Breast epithelium (tissue), 4 donors: ENCODE measurements at regions not wholly inside any gene's neighbourhood (a gene's known extent, or its start where the extent isn't known, plus 50 kb on each side); places are given as distances from the start of the nearest gene placed in this dataset.
"Not testable (repeated sequence)": the region's sequence is repeated elsewhere in the genome, so short reads cannot be mapped to it uniquely, and the experiment has no call there.

Experiments
- DNase-seq, 2 donors: peaks; one replicate each; pipeline ENCODE4 v3.0.0-alpha.2; 2019; ENCODE audit warnings: low spot score in 2 of 2
- H3K27ac ChIP-seq, 2 donors: fragments of 200-600 bp; sonication (generic) in 1 of 2; one replicate each; pipeline ENCODE4 v1.5.1; 2016 to 2019; ENCODE audit warnings: mild to moderate bottlenecking in 1 of 2
- H3K27me3 ChIP-seq, 2 donors: fragments of 200-600 bp; sonication (generic) in 1 of 2; one replicate each; pipeline versions ENCODE4 v1.5.1 to v1.6.0; 2017 to 2019; ENCODE audit warnings: control low read depth in 1 of 2, mild to moderate bottlenecking in 1 of 2
- H3K36me3 ChIP-seq: fragments of 200-600 bp; one replicate; pipeline ENCODE4 v1.5.1; 2019
- H3K4me1 ChIP-seq, 2 donors: fragments of 200-600 bp; sonication (generic); one replicate each; pipeline ENCODE4 v1.5.1; 2016 to 2019; ENCODE audit warnings: control low read depth in 1 of 2
- H3K4me3 ChIP-seq, 3 donors: fragments of 200-600 bp; sonication (generic); 1 replicate in 2 of 3; 2 replicates in 1 of 3; pipeline ENCODE4 v1.5.1; 2016 to 2019; ENCODE audit warnings: mild to moderate bottlenecking in 3 of 3, moderate library complexity in 2 of 3
- H3K9me3 ChIP-seq, 2 donors: fragments of 200-600 bp; sonication (generic) in 1 of 2; one replicate each; pipeline ENCODE4 v1.5.1; 2016 to 2019; ENCODE audit warnings: control low read depth in 1 of 2
- POLR2A ChIP-seq: fragments of 450-650 bp; IDR thresholded peaks from one replicate; pipeline ENCODE4 v1.6.1; 2016; ENCODE audit warnings: antibody characterized with exemption, mild to moderate bottlenecking, moderate library complexity
- POLR2AphosphoS5 ChIP-seq, 3 donors: sonication (generic); formaldehyde crosslinking; IDR thresholded peaks; one replicate each; pipeline ENCODE4 v1.6.1; 2017; ENCODE audit warnings: antibody characterized with exemption in 3 of 3
- intact Hi-C: fragments of 100-400 bp; cut with DNase I; formaldehyde crosslinking; loops from one replicate; pipeline ENCODE4 v1.15.1; 2023; ENCODE audit warnings: low total_unique reads
- TF ChIP-seq, protein P1 (sequence below), 3 donors: fragments of 450-650 bp; IDR thresholded peaks; one replicate each; pipeline ENCODE4 v1.5.1; 2016 to 2017; ENCODE audit warnings: antibody characterized with exemption in 3 of 3, mild to moderate bottlenecking in 3 of 3, moderate library complexity in 3 of 3

DNA sequence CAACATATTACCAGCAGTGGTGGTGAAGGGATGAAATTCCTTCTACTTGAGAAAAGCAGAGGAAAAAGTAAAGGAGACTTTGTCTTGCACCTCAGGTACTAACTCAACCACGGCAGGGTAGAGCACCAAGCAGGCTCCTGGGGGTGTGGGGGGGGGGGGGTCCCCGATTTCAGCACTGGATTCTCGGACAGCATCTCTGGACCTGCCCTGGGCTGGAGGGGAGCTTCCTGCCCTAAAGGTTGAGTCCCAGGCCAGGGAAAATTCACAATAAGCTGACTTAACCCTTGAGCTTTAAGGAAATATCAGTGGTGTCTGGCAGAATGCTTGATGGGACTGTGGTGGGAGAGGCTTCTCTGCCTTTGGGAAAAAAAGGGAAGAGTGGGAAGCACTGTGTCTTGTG is 233.2 kb upstream of the CXADR start:
- intact Hi-C loops: no loop called here
- TF ChIP-seq POLR2A: no peak
- TF ChIP-seq, protein P1, sequence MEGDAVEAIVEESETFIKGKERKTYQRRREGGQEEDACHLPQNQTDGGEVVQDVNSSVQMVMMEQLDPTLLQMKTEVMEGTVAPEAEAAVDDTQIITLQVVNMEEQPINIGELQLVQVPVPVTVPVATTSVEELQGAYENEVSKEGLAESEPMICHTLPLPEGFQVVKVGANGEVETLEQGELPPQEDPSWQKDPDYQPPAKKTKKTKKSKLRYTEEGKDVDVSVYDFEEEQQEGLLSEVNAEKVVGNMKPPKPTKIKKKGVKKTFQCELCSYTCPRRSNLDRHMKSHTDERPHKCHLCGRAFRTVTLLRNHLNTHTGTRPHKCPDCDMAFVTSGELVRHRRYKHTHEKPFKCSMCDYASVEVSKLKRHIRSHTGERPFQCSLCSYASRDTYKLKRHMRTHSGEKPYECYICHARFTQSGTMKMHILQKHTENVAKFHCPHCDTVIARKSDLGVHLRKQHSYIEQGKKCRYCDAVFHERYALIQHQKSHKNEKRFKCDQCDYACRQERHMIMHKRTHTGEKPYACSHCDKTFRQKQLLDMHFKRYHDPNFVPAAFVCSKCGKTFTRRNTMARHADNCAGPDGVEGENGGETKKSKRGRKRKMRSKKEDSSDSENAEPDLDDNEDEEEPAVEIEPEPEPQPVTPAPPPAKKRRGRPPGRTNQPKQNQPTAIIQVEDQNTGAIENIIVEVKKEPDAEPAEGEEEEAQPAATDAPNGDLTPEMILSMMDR (IDR thresholded peaks at IDR 0.05): no peak
- no peak for TF ChIP-seq POLR2AphosphoS5 (IDR thresholded peaks at IDR 0.05)
- no peaks in the 10 kb centered on the region for H3K27me3 ChIP-seq
- no peak for DNase-seq
- no peak overlapping the region for H3K27ac ChIP-seq
- H3K36me3 ChIP-seq: no peaks in the 10 kb centered on the region
- no peak overlapping the region for H3K4me3 ChIP-seq
- peaks cover 7 to 31% of the 10 kb centered on the region in 2 donors for H3K9me3 ChIP-seq
- H3K4me1 ChIP-seq: no peaks in the 10 kb centered on the region

DNA sequence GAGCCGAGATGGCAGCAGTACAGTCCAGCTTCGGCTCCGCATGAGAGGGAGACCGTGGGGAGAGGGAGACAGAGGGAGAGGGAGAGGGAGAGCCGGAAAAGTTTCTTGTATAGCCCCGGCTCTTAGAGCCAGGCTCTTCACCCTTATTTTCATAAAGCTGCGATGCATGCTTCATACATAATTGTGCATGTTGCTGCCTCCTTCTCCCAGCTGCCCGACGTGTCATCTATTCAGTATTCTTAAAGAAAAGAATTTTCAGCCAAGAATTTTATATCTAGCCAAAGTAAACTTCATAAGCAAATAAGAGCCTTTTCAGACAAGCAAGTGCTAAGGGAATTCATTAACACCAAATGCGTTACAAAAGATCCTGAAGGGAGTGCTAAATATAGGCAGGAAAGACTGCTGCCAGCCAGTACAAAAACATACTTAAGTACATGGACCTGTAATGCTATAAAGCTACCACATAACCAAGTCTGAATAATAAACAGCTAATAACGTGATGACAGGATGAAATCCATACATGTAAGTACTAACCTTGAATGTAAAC is 219.8 kb upstream of the CXADR start:
- H3K9me3 ChIP-seq: peaks cover 26 to 31% of the 10 kb centered on the region in 2 donors
- H3K27ac ChIP-seq, H3K4me1 ChIP-seq, H3K36me3 ChIP-seq, intact Hi-C loops, DNase-seq, H3K4me3 ChIP-seq, H3K27me3 ChIP-seq: not testable (repeated sequence)

DNA sequence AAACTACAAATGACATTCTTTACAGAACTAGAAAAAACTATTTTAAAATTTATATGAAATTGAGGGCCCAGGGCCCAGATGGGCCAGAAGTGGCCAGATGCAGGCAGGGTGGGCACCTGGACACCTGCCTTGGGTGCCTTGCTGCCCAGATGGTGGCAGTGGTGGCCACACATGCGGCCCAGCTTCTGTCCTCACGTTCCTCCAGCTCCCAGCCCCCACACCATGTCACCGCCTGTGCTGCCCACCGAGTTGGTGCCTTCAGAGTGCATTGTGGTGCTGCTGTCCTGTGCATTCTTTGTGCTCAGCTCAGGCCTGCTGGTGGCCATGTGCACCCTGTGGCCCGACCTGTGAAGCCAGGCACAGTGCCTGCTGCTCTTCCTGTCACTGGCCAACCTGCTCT is 216.8 kb upstream of the CXADR start:
- no peaks in the 10 kb centered on the region for H3K4me1 ChIP-seq
- H3K27me3 ChIP-seq: no peaks in the 10 kb centered on the region
- H3K36me3 ChIP-seq: no peaks in the 10 kb centered on the region
- intact Hi-C loops: no loop called here
- H3K27ac ChIP-seq: no peak overlapping the region
- DNase-seq: no peak
- TF ChIP-seq POLR2AphosphoS5 (IDR thresholded peaks at IDR 0.05) (no peak), POLR2A (no peak)
- TF ChIP-seq, protein P1 (IDR thresholded peaks at IDR 0.05): no peak
- peaks cover 28 to 38% of the 10 kb centered on the region in 2 donors for H3K9me3 ChIP-seq
- no peak overlapping the region for H3K4me3 ChIP-seq

DNA sequence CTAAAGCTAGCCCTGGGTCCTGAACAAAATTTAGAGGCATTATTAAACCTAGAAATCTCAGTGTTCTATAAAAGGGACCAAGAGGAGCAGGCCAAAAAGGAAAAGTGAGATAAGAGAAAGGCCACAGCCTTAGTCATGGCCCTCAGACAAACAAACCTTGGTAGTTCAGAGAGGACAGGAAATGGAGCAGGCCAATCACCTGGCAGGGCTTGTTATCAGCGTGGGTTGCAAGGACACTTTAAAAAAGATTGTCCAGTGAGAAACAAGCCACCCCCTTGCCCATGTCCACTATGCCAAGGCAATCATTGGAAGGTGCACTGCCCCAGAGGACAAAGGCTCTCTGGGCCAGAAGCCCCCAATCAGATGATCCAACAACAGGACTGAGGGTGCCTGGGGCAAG is 213.3 kb upstream of the CXADR start:
- H3K36me3 ChIP-seq, H3K4me3 ChIP-seq, H3K27ac ChIP-seq, H3K4me1 ChIP-seq, H3K27me3 ChIP-seq, DNase-seq, intact Hi-C loops: not testable (repeated sequence)
- peaks cover 22 to 37% of the 10 kb centered on the region in 2 donors for H3K9me3 ChIP-seq

DNA sequence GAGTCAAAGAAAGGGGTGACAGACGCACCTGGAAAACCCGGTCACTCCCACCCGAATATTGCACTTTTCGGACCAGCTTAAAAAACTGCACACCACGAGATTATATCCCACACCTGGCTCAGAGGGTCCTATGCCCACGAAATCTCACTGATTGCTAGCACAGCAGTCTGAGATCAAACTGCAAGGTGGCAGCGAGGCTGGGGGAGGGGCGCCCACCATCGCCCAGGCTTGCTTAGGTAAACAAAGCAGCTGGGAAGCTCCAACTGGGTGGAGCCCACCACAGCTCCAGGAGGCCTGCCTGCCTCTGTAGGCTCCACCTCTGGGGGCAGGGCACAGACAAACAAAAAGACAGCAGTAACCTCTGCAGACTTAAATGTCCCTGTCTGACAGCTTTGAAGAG is 185.1 kb upstream of the CXADR start:
- H3K9me3 ChIP-seq, H3K27me3 ChIP-seq, intact Hi-C loops, H3K36me3 ChIP-seq, H3K27ac ChIP-seq, H3K4me1 ChIP-seq, H3K4me3 ChIP-seq, DNase-seq: not testable (repeated sequence)

DNA sequence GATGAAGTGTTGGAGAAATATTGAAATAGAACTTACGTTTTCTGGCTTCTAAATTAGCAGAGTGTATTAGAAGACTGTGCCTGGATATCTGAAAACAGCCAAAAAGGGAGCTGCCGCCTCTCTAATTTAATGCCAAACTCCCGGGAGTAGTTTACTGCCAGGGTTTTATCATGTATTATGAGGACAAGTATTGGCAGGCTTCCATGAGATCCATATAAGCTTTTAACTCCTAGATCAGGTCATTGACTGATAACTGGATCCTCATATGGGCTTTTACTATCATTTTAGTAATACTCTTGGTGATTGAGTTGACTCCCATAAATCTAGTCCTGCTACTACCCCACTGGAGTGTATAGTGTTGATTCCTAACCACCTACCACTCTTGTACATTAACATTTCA is 178.4 kb upstream of the CXADR start:
- DNase-seq: no peak
- H3K4me1 ChIP-seq: no peaks in the 10 kb centered on the region
- no peak overlapping the region for H3K27ac ChIP-seq
- H3K4me3 ChIP-seq: no peak overlapping the region
- intact Hi-C loops: no loop called here
- H3K9me3 ChIP-seq: no peaks in the 10 kb centered on the region
- TF ChIP-seq POLR2AphosphoS5 (IDR thresholded peaks at IDR 0.05): no peak
- no peak for TF ChIP-seq POLR2A
- TF ChIP-seq, protein P1 (IDR thresholded peaks at IDR 0.05): no peak
- no peaks in the 10 kb centered on the region for H3K36me3 ChIP-seq
- no peaks in the 10 kb centered on the region for H3K27me3 ChIP-seq

DNA sequence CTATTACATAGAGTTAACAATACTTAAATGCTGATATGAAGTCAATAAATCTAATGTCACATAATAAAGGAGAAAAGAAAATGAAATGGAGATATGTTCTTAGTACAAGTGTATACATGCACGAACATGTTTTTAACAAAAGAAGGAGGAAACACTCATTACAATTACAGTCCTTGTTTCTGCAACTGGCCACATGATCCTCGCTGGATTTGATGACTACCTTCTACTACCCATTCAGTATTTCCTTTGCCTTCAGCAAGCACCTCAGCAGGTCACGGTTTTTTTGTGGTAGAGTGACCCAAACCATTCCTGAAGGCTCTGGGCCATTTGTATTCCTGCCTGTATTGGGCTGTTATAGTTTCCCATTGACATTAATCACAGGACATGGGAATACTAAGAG is 172.8 kb upstream of the CXADR start:
- intact Hi-C loops: no loop called here
- Histone ChIP-seq H3K27ac (no peak overlapping the region), H3K9me3 (peaks cover 0 to 14% of the 10 kb centered on the region in 2 donors), H3K27me3 (no peaks in the 10 kb centered on the region), H3K4me1 (no peaks in the 10 kb centered on the region), H3K4me3 (no peak overlapping the region), H3K36me3 (no peaks in the 10 kb centered on the region)
- DNase-seq: no peak
- TF ChIP-seq POLR2AphosphoS5 (IDR thresholded peaks at IDR 0.05) (no peak), POLR2A (no peak)
- TF ChIP-seq, protein P1 (IDR thresholded peaks at IDR 0.05): no peak
